Fibroblast of the aortic adventitia (primary cell): ENCODE measurements at regions not wholly inside any gene's neighbourhood (a gene's known extent, or its start where the extent isn't known, plus 50 kb on each side); places are given as distances from the start of the nearest gene placed in this dataset.

Experiments
- DNase-seq: peaks from one replicate; pipeline ENCODE4 v3.0.0-alpha.2; 2010; ENCODE audit warnings: low read depth
- H3K4me3 ChIP-seq: 2 replicates; pipeline ENCODE4 v1.5.1; 2011; ENCODE audit warnings: low read depth, mild to moderate bottlenecking, control low read depth, low read length, moderate library complexity
- TF ChIP-seq, protein P1 (sequence below): IDR thresholded peaks from 2 replicates; pipeline ENCODE4 v1.5.1; 2011; ENCODE audit warnings: mild to moderate bottlenecking, low read length, control low read depth, inconsistent platforms; ENCODE audit not compliant: insufficient read depth

DNA sequence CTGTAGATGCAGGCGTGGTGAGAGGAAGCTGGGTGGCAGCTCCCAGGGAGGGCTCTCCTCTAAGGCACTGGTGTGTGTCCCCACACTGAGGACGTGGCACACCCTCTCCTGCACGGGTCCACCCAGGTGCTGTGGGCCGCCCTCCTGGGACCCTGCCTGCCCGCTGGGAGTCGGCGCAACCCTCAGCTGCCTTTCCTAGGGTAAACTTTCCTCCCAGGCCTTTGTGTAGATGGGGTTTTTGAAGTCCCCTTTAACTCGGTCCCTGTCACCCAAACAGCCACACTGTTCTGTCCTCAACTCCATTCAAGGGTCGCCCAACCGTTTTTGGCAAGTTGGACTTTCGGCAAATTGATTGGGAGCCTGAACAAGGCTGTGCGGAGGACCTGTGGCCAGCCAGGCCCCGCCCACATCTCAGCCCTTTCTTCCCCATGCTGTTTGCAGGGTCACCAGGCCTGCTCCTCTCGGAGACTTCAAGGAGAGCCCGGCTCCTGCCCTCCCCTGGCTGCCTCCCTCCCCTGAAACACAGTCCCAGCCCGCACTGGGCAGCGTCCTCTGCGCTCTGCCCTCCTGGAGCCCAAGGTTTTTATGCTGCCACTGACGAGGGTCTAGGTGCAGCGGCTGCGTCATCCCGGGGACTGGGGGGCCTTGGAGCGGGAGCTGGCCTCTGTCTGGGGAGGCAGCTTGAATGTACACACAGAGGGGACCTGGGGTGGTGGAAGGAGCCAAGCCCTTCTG lies 1126.2 kb downstream of the BRD1 start:
- TF ChIP-seq, protein P1, sequence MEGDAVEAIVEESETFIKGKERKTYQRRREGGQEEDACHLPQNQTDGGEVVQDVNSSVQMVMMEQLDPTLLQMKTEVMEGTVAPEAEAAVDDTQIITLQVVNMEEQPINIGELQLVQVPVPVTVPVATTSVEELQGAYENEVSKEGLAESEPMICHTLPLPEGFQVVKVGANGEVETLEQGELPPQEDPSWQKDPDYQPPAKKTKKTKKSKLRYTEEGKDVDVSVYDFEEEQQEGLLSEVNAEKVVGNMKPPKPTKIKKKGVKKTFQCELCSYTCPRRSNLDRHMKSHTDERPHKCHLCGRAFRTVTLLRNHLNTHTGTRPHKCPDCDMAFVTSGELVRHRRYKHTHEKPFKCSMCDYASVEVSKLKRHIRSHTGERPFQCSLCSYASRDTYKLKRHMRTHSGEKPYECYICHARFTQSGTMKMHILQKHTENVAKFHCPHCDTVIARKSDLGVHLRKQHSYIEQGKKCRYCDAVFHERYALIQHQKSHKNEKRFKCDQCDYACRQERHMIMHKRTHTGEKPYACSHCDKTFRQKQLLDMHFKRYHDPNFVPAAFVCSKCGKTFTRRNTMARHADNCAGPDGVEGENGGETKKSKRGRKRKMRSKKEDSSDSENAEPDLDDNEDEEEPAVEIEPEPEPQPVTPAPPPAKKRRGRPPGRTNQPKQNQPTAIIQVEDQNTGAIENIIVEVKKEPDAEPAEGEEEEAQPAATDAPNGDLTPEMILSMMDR, result no peak
- DNase-seq, result no peak
- no peak overlapping the region for H3K4me3 ChIP-seq

GRCh38 chr22:48700566-48701295 lies 1126.9 kb downstream of the BRD1 start:
- DNase-seq, result no peak
- TF ChIP-seq, protein P1, result no peak
- no peak overlapping the region for H3K4me3 ChIP-seq

GRCh38 chr22:48700180-48700565 lies 1127.5 kb downstream of the BRD1 start:
- DNase-seq, result no peak
- TF ChIP-seq, protein P1, result no peak
- H3K4me3 ChIP-seq, result no peak overlapping the region

- TF ChIP-seq, protein P1, result no peak
- no peak overlapping the region for H3K4me3 ChIP-seq
- DNase-seq, result no peak
Measured at GRCh38 chr22:48699511-48699910, 1128.2 kb downstream of the BRD1 start.

DNA sequence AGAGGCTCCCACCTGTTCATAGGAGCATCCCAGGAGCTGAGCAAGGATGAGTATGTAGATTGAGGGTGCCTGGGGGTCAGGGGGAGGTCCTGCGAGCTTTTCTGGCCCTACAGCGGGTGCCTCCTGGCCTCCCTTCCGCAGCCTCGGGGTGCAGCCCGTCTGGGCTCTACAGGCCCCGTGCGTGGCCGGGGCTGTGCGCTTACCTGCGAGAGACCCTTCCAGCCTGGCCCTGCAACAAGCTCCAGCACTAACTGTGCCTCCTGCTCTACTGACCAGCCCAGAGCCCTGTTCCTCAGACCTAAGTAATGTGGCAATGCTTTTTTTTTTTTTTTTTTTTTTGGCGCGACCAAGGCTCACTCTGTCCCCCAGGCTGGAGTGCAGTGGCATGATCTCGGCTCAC lies 1129.1 kb downstream of the BRD1 start:
- no peak for DNase-seq
- no peak overlapping the region for H3K4me3 ChIP-seq
- TF ChIP-seq, protein P1, result no peak

GRCh38 chr22:48697694-48698276 lies 1129.9 kb downstream of the BRD1 start:
- H3K4me3 ChIP-seq, result no peak overlapping the region
- TF ChIP-seq, protein P1, result no peak
- no peak for DNase-seq
